ENCODE measurements at regions not wholly inside any gene's neighbourhood (a gene's known extent, or its start where the extent isn't known, plus 50 kb on each side); places are given as distances from the start of the nearest gene placed in this dataset.

GRCh38 chr1:238201992-238202391 lies 311.3 kb upstream of the ZP4 start:
- DNase-seq (ENCODE audit: low spot score): no peak

DNA sequence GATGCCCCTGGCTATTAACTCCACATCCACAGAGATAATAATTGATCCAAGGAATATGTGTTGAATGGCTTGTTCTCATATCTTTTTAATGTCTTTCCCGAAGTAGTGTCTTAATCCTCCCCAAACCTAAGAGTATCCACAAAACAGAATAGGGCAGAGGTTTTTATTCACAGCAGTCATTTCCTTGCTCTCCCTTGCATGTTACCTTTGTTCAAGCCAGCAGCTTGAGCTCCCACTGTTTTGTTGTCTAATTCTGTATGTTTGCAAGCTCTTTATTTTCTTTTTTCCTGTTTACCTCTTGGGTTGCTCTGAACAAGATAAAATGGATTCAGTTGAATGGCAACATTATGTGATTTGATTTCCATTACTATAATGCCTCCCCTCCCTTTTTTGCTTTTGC lies 308.6 kb upstream of the ZP4 start:
- no peak for DNase-seq (ENCODE audit: low spot score)

GRCh38 chr1:238196516-238196915 lies 305.8 kb upstream of the ZP4 start:
- no peak for DNase-seq (ENCODE audit: low spot score)

- DNase-seq (ENCODE audit: low spot score): no peak
Measured at GRCh38 chr1:238191170-238191569, 300.4 kb upstream of the ZP4 start.

DNA sequence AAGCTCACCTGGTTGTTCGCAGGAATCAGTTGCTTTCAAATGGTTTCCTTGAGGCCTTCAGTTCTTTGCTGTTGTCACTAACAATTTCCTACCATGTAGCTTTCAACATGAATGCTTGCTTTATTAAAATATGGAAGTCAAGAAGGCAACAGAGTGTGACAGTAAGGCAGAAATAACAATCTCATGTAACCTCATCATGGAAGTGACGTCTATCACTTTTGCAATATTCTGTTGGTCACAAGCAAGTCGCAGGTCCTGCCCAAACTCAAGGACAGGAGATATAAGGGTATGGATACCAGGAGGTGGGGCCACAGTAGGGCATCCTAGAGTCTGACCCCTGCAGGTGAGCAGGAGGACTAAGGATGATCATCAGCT lies 296.8 kb upstream of the ZP4 start:
- DNase-seq (ENCODE audit: low spot score): no peak

- DNase-seq (ENCODE audit: low spot score): no peak
Measured at GRCh38 chr1:238186887-238187574, 296.3 kb upstream of the ZP4 start.

DNA sequence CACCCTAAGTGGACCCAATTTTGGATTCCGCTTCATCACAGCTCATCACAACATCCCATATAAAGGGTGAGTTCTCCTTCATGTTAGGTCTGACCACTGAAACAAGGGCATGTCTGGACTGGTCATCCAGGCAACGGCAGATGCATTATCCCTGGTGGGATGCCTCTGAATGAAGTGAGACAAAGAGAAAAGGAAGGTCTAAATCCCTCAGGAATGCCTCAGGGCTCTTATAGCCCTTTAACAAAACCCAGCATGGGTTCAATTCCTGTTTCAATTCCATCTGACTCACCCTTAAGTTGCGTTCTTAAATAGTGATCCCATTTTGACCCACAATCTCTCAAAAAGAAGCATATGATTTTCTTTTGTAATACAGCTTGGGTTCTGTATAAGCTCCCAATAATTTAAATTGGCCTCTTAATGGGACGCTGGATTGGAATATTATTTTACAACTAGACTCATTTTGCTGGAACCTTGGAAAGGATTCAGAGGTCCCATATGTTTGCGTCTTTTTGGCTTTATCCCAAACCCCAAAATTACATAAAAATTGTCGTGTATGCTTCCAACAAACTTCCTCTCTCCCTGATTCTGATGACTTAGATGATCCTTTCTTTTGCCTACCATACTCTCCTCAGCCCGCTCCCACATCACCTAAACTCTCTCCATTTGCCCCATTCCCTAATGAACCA lies 287.4 kb upstream of the ZP4 start:
- no peak for DNase-seq (ENCODE audit: low spot score)

DNA sequence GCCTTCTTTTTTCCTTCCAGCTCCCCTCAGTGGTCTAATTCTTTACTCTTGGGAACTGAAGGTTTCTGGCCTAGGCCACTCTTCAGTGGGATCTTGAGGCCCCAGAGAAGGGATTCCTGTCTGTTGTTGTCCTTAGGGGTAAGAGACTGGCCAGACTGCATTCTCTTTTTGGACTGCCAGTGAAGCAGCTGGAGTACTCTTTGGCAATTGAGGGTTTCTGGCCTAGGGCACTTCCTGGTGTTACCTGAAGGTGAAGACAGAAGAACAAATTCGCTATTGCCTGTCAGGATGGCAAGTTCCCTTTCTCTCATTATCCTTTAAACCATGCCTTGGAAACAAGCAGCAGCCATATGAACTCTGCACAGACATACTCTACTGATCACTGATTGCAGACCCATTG lies 286.6 kb upstream of the ZP4 start:
- DNase-seq (ENCODE audit: low spot score): no peak

DNA sequence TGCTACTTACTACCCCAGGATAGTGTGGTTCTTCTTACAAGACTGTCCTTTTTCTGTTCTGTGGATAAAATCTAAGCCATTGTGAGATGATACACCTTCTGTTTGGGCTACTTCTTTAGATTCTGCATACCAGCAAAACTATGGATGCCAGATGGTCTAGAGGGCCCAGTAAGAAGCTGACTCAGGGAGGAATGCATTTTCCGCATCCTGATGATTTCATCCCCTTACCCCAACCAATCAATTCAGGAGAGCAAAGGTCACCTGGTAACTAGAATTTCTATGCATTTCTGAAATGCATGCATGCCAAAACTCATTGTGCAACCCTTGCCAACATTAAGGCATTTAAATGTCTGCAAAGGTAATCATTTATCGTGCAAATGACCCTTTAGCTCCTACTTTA lies 285.7 kb upstream of the ZP4 start:
- DNase-seq (ENCODE audit: low spot score): no peak

GRCh38 chr1:238171985-238172384 lies 281.3 kb upstream of the ZP4 start:
- no peak for DNase-seq (ENCODE audit: low spot score)

DNA sequence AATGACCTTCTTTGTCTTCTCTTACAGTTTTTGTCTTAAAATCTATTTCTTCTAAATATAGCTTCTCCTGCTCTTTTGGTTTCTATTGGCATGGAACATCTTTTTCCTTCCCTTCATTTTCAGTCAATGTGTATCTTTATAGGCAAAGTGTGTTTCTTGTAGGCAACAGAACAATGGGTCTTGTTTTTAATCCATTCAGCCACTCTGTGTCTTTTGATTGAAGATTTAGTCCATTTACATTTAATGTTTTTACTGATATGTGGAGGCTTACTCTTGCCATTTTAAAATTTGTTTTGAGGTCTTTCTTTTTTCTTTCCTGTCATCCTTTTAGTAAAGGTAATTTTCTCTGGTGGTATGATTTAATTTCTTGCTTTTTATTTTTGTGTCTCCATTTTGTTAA lies 271.2 kb upstream of the ZP4 start:
- no peak for DNase-seq (ENCODE audit: low spot score)

GRCh38 chr1:238153939-238154338 lies 263.2 kb upstream of the ZP4 start:
- DNase-seq (ENCODE audit: low spot score): no peak

GRCh38 chr1:238153253-238153652 lies 262.5 kb upstream of the ZP4 start:
- DNase-seq (ENCODE audit: low spot score): no peak

DNA sequence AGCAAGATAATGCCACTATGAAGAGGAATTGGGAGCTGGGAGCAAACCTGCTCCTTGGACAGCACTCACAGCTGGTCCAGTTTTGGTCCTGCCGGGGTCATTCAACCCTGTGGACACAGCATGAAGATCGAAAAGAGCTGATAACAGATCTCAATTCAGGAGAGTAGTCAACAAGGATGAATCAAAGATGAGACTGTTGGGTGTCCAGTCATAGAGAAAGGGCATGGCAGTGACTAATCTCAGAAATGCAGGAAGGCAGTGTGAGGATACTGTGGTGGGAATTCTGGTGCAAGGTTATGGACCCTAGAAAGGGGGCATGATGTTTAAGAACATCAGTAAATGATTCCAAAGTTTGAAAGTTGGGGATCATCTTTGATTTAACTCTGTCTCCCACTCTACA lies 261.4 kb upstream of the ZP4 start:
- no peak for DNase-seq (ENCODE audit: low spot score)

DNA sequence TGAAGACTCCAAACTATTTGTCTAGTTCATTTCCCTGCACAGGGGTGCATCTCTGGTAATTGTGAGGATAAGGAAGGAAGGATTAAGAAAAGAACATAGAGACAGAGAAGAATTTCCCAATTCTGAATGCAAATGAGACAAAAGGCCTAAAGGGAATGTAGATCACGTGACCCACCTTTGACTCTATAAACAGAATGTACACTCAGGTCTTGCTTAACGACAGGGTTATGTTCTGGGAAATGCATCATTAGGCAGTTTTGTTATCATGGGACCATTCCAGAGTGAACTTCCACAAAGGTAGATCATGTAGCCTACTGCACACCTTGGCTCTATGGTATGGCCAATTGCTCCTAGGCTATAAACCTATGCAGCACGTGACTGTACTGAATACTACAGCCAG lies 252.3 kb upstream of the ZP4 start:
- DNase-seq (ENCODE audit: low spot score): no peak

GRCh38 chr1:238141353-238141752 lies 250.6 kb upstream of the ZP4 start:
- no peak for DNase-seq (ENCODE audit: low spot score)

- no peak for DNase-seq (ENCODE audit: low spot score)
Measured at GRCh38 chr1:238139713-238140112, 249.0 kb upstream of the ZP4 start.

DNA sequence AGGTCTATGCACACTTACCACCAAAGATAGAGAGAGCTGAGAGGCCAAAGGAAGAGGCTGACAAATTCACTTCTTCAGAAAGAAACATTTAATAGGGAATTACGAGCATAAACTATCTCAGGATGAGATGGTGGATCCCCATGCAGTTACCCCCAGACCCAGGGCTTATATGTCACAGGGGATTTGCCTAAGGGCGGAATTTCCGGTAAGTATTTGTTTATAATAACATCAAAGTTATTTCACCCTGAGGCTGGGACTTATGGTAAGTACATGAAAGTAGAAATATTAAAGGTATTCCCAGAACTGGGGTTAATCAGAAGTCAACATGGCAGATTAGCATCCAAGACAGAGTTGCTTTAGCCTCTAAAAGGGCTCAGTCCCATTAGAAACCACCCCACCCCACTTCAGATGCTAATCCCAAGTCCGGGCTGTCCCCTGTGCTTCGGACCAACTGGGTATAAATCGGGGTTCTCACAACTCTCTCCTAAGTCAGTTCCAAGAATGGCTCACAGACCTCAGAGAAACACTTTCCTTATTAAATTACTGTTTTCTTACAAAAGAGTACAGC lies 247.4 kb upstream of the ZP4 start:
- no peak for DNase-seq (ENCODE audit: low spot score)

- no peak for DNase-seq (ENCODE audit: low spot score)
Measured at GRCh38 chr1:238135708-238136664, 245.3 kb upstream of the ZP4 start.

GRCh38 chr1:238129677-238130076 lies 239.0 kb upstream of the ZP4 start:
- no peak for DNase-seq (ENCODE audit: low spot score)

DNA sequence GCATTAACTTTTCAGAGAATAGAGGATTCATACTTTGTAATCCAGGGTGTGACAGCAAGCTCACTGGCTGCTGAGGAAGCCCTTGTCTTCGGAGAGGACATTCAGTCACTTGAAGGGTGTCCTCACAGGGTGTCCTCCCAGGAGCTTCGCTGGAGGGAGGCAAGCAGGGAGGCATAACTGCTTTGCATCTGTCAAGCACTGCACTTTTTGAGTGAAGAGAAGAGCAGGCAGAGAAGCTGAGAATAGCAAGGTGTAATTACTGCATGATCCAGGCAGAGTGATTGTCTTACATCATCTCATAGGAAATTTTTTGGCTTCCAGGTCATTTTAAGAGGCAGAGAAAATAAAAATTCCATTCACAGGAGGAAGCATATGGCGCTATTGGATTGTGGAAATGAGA lies 232.5 kb upstream of the ZP4 start:
- no peak for DNase-seq (ENCODE audit: low spot score)

GRCh38 chr1:238119861-238120260 lies 229.1 kb upstream of the ZP4 start:
- no peak for DNase-seq (ENCODE audit: low spot score)
